A673 (cell line): ENCODE measurements at regions not wholly inside any gene's neighbourhood (a gene's known extent, or its start where the extent isn't known, plus 50 kb on each side); places are given as distances from the start of the nearest gene placed in this dataset.
"Not testable (repeated sequence)": the region's sequence is repeated elsewhere in the genome, so short reads cannot be mapped to it uniquely, and the experiment has no call there.

Source experiments
- BruUV-seq: library from RNA; stranded (reverse); fragments of 400-500 nt; replicated peaks from 2 replicates; lab custom pipeline; 2021; lab: Mats Ljungman, UMichigan
- CTCF ChIA-PET: fragments of 300-600 bp; sonication (Branson Sonifier 250); formaldehyde crosslinking; loops from one replicate; lab custom pipeline; 2022; ENCODE audit warnings: antibody characterized with exemption; lab: Charles Lee
- POLR2A ChIA-PET: fragments of 300-600 bp; sonication (Branson Sonifier 250); formaldehyde crosslinking; loops from one replicate; lab custom pipeline; 2022; ENCODE audit warnings: antibody characterized with exemption; ENCODE audit not compliant: low non-redundant PET; lab: Charles Lee
- DNase-seq: peaks from one replicate; pipeline ENCODE4 v3.0.0-alpha.2; 2015; ENCODE audit warnings: low spot score
- H3K27ac ChIP-seq: fragments of 200-600 bp; sonication (generic); 2 replicates; pipeline ENCODE4 v1.5.1; 2016; ENCODE audit warnings: mixed run types, low read depth, mild to moderate bottlenecking, mixed read lengths, antibody characterized with exemption, low read length; ENCODE audit not compliant: poor library complexity, severe bottlenecking
- H3K27me3 ChIP-seq: fragments of 200-600 bp; sonication (generic); replicated peaks from 2 replicates; pipeline ENCODE4 v1.6.1; 2017; ENCODE audit warnings: mixed run types, low read depth, mild to moderate bottlenecking, mixed read lengths, antibody characterized with exemption, low read length; ENCODE audit not compliant: insufficient read depth, poor library complexity
- H3K36me3 ChIP-seq: fragments of 200-600 bp; sonication (generic); 2 replicates; pipeline ENCODE4 v1.6.1; 2016; ENCODE audit warnings: mixed run types, mild to moderate bottlenecking, mixed read lengths, antibody characterized with exemption, low read length; ENCODE audit not compliant: insufficient read depth, poor library complexity, severe bottlenecking
- H3K4me1 ChIP-seq: fragments of 200-600 bp; sonication (generic); 2 replicates; pipeline ENCODE4 v1.6.1; 2017; ENCODE audit warnings: mixed run types, mild to moderate bottlenecking, mixed read lengths, antibody characterized with exemption, low read length; ENCODE audit not compliant: insufficient read depth, poor library complexity, severe bottlenecking
- H3K4me3 ChIP-seq: fragments of 200-600 bp; sonication (generic); 2 replicates; pipeline ENCODE4 v1.5.1; 2016; ENCODE audit warnings: low read depth, mixed run types, mild to moderate bottlenecking, mixed read lengths, low read length; ENCODE audit not compliant: poor library complexity, severe bottlenecking
- H3K9me3 ChIP-seq: fragments of 200-600 bp; sonication (generic); 2 replicates; pipeline ENCODE4 v1.6.1; 2016; ENCODE audit warnings: mixed run types, low read depth, mild to moderate bottlenecking, mixed read lengths, antibody characterized with exemption, low read length; ENCODE audit not compliant: poor library complexity, severe bottlenecking
- CTCF ChIP-seq: fragments of 300-800, 200-600 bp; sonication (generic); conservative IDR thresholded peaks from 2 replicates; pipeline ENCODE4 v1.5.1; 2017; ENCODE audit warnings: low read depth, mild to moderate bottlenecking, antibody characterized with exemption, low read length, moderate library complexity, mixed read lengths
- EZH2 ChIP-seq: fragments of 200-600 bp; sonication (generic); IDR thresholded peaks from 2 replicates; pipeline ENCODE4 v1.6.1; 2017; ENCODE audit warnings: borderline replicate concordance, low read depth, mild to moderate bottlenecking, mixed read lengths, antibody characterized with exemption, low read length; ENCODE audit not compliant: poor library complexity, severe bottlenecking
- intact Hi-C: fragments of 100-400 bp; cut with micrococcal nuclease; formaldehyde crosslinking; loops from one replicate; pipeline ENCODE4 v1.10.0; 2022; ENCODE audit not compliant: unreplicated experiment

DNA sequence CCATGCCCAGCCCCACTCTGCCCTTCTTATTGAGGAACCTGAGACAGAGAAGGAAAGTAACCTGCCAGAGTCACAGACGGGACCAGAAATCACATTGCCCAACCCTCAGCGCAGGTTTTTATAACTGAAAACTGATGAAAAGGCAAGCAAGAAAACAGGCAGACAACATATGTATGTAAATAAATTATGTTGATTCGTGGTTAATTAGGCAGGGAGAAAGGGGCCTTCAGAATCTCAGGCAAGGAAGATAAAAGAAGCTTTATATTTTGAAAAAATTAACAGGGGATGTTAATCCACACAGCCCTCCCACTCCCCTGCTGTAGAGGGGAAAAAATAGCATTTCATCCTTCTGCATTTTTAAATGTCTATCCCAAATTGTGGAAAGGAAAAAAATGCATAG, 378.5 kb downstream of the PIK3C3 start:
- H3K27me3 ChIP-seq, result no peaks in the 10 kb centered on the region
- ChIA-PET CTCF (no interaction called here), POLR2A (no interaction called here)
- intact Hi-C loops, result no loop called here
- BruUV-seq, result no TSS peak
- H3K27ac ChIP-seq, result no peak overlapping the region
- no peaks in the 10 kb centered on the region for H3K36me3 ChIP-seq
- TF ChIP-seq EZH2 (no peak), CTCF (no peak)
- peaks cover 7% of the 10 kb centered on the region for H3K9me3 ChIP-seq
- H3K4me3 ChIP-seq, result no peak overlapping the region
- peaks cover 14% of the 10 kb centered on the region for H3K4me1 ChIP-seq
- DNase-seq, result no peak

DNA sequence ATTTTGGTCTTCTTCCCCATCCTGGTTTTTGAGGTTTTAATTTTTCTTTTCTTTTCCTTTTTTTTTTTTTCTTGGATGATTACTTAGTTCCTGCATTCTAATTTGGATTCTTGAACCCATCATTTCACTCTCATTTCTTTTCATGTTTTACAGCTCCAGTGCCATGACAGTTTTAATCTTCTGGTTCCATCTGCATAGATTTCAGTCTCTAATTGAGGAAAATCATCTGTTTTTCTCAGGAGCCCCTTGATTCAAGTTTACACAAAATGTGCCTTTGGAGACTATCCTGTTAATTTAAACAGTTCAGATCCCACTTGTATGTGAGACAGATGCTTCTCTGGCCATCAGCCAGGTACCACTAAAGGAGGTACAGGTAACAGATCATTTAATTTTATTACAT, 379.9 kb downstream of the PIK3C3 start:
- Histone ChIP-seq H3K4me1 (peaks cover 25% of the 10 kb centered on the region), H3K9me3 (peaks cover 7% of the 10 kb centered on the region), H3K4me3 (no peak overlapping the region), H3K27ac (no peak overlapping the region), H3K36me3 (no peaks in the 10 kb centered on the region), H3K27me3 (no peaks in the 10 kb centered on the region)
- TF ChIP-seq CTCF, result no peak
- no peak for TF ChIP-seq EZH2
- no peak for DNase-seq
- intact Hi-C loops, result no loop called here
- POLR2A ChIA-PET, result interaction anchor here (0.7 kb wide), 1 partner anchor 49 kb away, joined by 9 read pairs; no protein-coding TSS in a partner anchor
- CTCF ChIA-PET, result no interaction called here
- no TSS peak for BruUV-seq

GRCh38 chr18:42336139-42336538, 381.1 kb downstream of the PIK3C3 start:
- H3K9me3 ChIP-seq, result peaks cover 7% of the 10 kb centered on the region

DNA sequence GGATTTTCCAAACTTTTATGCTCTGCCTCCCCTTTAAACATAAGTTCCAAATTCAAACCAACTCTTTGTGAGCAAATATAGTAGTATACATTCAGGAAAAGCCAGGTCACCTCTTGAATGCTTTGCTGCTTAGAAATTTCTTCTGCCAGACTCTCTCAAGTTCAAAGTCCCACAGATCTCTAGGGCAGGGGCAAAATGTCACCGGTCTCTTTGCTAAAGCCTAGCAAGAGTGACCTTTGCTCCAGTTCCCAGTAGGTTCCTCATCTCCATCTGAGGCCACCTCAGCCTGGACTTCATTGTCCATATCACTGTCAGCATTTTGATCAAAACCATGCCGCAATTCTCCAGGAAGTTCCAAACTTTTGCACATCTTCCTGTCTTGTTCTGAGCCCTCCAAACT, 382.3 kb downstream of the PIK3C3 start:
- POLR2A ChIA-PET, H3K9me3 ChIP-seq, DNase-seq, H3K27me3 ChIP-seq, CTCF ChIA-PET, intact Hi-C loops, H3K36me3 ChIP-seq, H3K4me3 ChIP-seq, H3K27ac ChIP-seq, BruUV-seq: not testable (repeated sequence)
- peaks cover 18% of the 10 kb centered on the region for H3K4me1 ChIP-seq

More at GRCh38 chr18:42336139-42336538, 381.1 kb downstream of the PIK3C3 start:
- Histone ChIP-seq H3K36me3 (no peaks in the 10 kb centered on the region), H3K4me3 (no peak overlapping the region), H3K27me3 (no peaks in the 10 kb centered on the region), H3K27ac (no peak overlapping the region), H3K4me1 (peaks cover 22% of the 10 kb centered on the region)
- ChIA-PET CTCF (no interaction called here), POLR2A (no interaction called here)
- intact Hi-C loops, result no loop called here
- BruUV-seq, result no TSS peak
- DNase-seq, result no peak
- TF ChIP-seq CTCF (no peak), EZH2 (no peak)
